ENCODE measurements at regions not wholly inside any gene's neighbourhood (a gene's known extent, or its start where the extent isn't known, plus 50 kb on each side); places are given as distances from the start of the nearest gene placed in this dataset.
A peak's percentile ranks its signal among the peaks of the same experiment; 100 is the strongest.
"Not testable (repeated sequence)": the region's sequence is repeated elsewhere in the genome, so short reads cannot be mapped to it uniquely, and the experiment has no call there.

GRCh38 chr5:29042152-29042551 lies 2003.8 kb upstream of the CDH9 start:
- no peak for DNase-seq (ENCODE audit: low spot score)

GRCh38 chr5:29040404-29040803 lies 2002.0 kb upstream of the CDH9 start:
- no peak for DNase-seq (ENCODE audit: low spot score)

GRCh38 chr5:29039994-29040393 lies 2001.6 kb upstream of the CDH9 start:
- DNase-seq (ENCODE audit: low spot score): no peak

- DNase-seq (ENCODE audit: low spot score): no peak
Observed at GRCh38 chr5:29037716-29038115, 1999.3 kb upstream of the CDH9 start.

GRCh38 chr5:29024052-29024451 lies 1985.7 kb upstream of the CDH9 start:
- DNase-seq (ENCODE audit: low spot score): no peak

- DNase-seq (ENCODE audit: low spot score): no peak
Observed at GRCh38 chr5:29023541-29023940, 1985.2 kb upstream of the CDH9 start.

GRCh38 chr5:29017501-29017900 lies 1979.1 kb upstream of the CDH9 start:
- DNase-seq (ENCODE audit: low spot score): no peak

- DNase-seq (ENCODE audit: low spot score): peak; percentile 39
Observed at GRCh38 chr5:29016067-29016466, 1977.7 kb upstream of the CDH9 start.

GRCh38 chr5:29015523-29015922 lies 1977.1 kb upstream of the CDH9 start:
- no peak for DNase-seq (ENCODE audit: low spot score)

GRCh38 chr5:29005386-29005785 lies 1967.0 kb upstream of the CDH9 start:
- no peak for DNase-seq (ENCODE audit: low spot score)

- DNase-seq (ENCODE audit: low spot score): no peak
Observed at GRCh38 chr5:29002481-29002880, 1964.1 kb upstream of the CDH9 start.

GRCh38 chr5:29001666-29002065 lies 1963.3 kb upstream of the CDH9 start:
- no peak for DNase-seq (ENCODE audit: low spot score)

- DNase-seq (ENCODE audit: low spot score): no peak
Observed at GRCh38 chr5:28984639-28985038, 1946.3 kb upstream of the CDH9 start.

- no peak for DNase-seq (ENCODE audit: low spot score)
Observed at GRCh38 chr5:28975508-28975907, 1937.1 kb upstream of the CDH9 start.

- no peak for DNase-seq (ENCODE audit: low spot score)
Observed at GRCh38 chr5:28967848-28968247, 1929.5 kb upstream of the CDH9 start.

GRCh38 chr5:28961816-28962215 lies 1923.4 kb upstream of the CDH9 start:
- no peak for DNase-seq (ENCODE audit: low spot score)

- no peak for DNase-seq (ENCODE audit: low spot score)
Observed at GRCh38 chr5:28958581-28958980, 1920.2 kb upstream of the CDH9 start.

- no peak for DNase-seq (ENCODE audit: low spot score)
Observed at GRCh38 chr5:28957450-28957849, 1919.1 kb upstream of the CDH9 start.

- no peak for DNase-seq (ENCODE audit: low spot score)
Observed at GRCh38 chr5:28954074-28954473, 1915.7 kb upstream of the CDH9 start.

GRCh38 chr5:28947865-28948264 lies 1909.5 kb upstream of the CDH9 start:
- no peak for DNase-seq (ENCODE audit: low spot score)

GRCh38 chr5:28945859-28946258 lies 1907.5 kb upstream of the CDH9 start:
- no peak for DNase-seq (ENCODE audit: low spot score)

GRCh38 chr5:28929366-28929765 lies 1891.0 kb upstream of the CDH9 start:
- DNase-seq (ENCODE audit: low spot score): not testable (repeated sequence)

GRCh38 chr5:28928327-28928790 lies 1890.0 kb upstream of the CDH9 start:
- DNase-seq (ENCODE audit: low spot score): not testable (repeated sequence)

- no peak for DNase-seq (ENCODE audit: low spot score)
Observed at GRCh38 chr5:28927559-28928326, 1889.4 kb upstream of the CDH9 start.

All from LoVo (cell line).